ENCODE measurements at regions not wholly inside any gene's neighbourhood (a gene's known extent, or its start where the extent isn't known, plus 50 kb on each side); places are given as distances from the start of the nearest gene placed in this dataset.

DNA sequence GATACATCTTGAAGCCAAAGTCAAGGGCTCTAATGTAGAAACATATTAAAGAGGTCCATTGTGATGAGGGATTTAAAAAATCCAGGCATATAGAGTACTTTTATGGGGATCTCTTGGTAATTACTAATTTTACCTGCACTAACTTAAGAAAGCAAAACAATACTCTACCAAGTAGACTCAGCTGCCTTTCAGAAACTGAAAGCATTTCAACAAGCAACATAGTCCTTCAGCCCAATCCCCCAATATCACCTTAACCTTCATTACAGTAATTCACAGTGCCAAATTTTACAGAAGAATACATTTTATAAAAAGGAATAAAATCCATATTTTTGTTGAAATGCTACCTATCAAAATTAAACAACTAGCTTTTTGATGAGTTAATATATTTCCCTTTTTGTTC, 422.9 kb downstream of the DTHD1 start:
- Mint-ChIP-seq H3K36me3 (ENCODE audit: low read depth, unreplicated experiment) (no peaks in the 10 kb centered on the region), H3K4me3 (ENCODE audit: unreplicated experiment) (no peak overlapping the region), H3K27me3 (ENCODE audit: unreplicated experiment) (no peaks in the 10 kb centered on the region), H3K4me1 (ENCODE audit: unreplicated experiment) (no peaks in the 10 kb centered on the region), H3K27ac (ENCODE audit: unreplicated experiment) (no peak overlapping the region), H3K9me3 (ENCODE audit: unreplicated experiment) (peaks cover 5% of the 10 kb centered on the region)
- no peak for DNase-seq (ENCODE audit: low spot score)
- TF ChIP-seq, protein P1, sequence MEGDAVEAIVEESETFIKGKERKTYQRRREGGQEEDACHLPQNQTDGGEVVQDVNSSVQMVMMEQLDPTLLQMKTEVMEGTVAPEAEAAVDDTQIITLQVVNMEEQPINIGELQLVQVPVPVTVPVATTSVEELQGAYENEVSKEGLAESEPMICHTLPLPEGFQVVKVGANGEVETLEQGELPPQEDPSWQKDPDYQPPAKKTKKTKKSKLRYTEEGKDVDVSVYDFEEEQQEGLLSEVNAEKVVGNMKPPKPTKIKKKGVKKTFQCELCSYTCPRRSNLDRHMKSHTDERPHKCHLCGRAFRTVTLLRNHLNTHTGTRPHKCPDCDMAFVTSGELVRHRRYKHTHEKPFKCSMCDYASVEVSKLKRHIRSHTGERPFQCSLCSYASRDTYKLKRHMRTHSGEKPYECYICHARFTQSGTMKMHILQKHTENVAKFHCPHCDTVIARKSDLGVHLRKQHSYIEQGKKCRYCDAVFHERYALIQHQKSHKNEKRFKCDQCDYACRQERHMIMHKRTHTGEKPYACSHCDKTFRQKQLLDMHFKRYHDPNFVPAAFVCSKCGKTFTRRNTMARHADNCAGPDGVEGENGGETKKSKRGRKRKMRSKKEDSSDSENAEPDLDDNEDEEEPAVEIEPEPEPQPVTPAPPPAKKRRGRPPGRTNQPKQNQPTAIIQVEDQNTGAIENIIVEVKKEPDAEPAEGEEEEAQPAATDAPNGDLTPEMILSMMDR (IDR thresholded peaks at IDR 0.05; ENCODE audit: unreplicated experiment): no peak

DNA sequence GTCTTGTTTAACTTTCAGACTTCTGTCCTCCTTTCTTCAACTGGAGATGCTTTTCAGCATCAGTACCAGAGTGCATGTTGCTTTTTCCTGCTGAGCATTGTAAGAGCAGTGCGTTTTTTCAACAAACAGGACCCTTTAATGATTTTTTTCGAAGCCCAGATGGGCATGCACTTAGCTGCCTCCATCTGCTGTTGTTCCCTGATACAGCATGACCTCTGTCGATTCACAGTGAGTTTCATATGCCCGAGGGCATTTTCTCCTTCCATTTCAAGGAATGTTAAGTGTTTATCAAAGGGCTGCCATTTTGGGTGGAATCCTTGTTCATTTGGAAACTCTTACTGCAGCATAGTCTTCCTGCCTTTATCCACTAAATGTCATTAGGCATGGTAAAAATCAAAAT, 428.6 kb downstream of the DTHD1 start:
- H3K36me3 Mint-ChIP-seq (ENCODE audit: low read depth, unreplicated experiment): no peaks in the 10 kb centered on the region
- DNase-seq (ENCODE audit: low spot score): no peak

DNA sequence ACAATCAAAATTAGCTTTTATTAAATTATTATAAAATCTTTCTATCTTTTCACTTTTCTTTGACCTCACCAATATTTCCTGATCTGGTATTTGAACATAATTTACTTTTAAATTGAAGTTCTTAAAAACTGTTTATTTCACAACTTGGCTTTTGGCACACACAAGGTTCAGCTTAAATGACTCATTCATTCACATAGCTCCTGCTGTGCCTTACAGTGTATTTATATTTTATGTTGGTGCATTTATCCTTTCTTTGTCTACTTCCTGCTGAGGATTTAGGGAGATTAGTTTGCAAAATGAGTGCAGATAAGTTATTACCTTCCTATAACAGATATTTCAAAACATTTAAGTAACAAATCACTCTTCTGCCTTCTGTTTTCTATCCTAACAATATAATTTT, 430.6 kb downstream of the DTHD1 start:
- H3K4me1 Mint-ChIP-seq (ENCODE audit: unreplicated experiment): no peaks in the 10 kb centered on the region

More for the DNA sequence above, 428.6 kb downstream of the DTHD1 start:
- TF ChIP-seq, protein P1 (IDR thresholded peaks at IDR 0.05; ENCODE audit: unreplicated experiment): no peak
- H3K9me3 Mint-ChIP-seq (ENCODE audit: unreplicated experiment): no peaks in the 10 kb centered on the region
- no peaks in the 10 kb centered on the region for H3K27me3 Mint-ChIP-seq (ENCODE audit: unreplicated experiment)
- no peaks in the 10 kb centered on the region for H3K4me1 Mint-ChIP-seq (ENCODE audit: unreplicated experiment)
- H3K4me3 Mint-ChIP-seq (ENCODE audit: unreplicated experiment): no peak overlapping the region
- no peak overlapping the region for H3K27ac Mint-ChIP-seq (ENCODE audit: unreplicated experiment)

DNA sequence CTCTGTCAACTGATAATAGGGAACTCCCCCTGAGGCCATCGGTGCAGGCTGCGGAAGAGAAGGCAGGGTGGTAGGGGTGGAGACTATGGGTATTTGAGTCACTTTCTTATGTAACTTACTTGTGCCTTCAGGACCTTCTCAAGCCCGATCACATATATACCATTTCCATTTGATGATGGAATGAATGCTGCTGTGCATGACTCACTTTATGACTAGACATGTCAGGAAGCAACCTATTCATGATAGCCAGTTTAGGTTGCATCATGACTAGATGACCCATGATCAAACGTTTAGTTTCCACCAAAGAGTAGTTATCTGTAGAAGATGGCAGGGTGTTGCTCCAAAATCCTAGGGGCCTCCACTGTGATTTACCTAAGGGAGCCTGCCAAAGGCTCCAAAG, 435.5 kb downstream of the DTHD1 start:
- TF ChIP-seq, protein P1 (IDR thresholded peaks at IDR 0.05; ENCODE audit: unreplicated experiment): no peak
- Mint-ChIP-seq H3K27ac (ENCODE audit: unreplicated experiment) (no peak overlapping the region), H3K36me3 (ENCODE audit: low read depth, unreplicated experiment) (no peaks in the 10 kb centered on the region), H3K4me1 (ENCODE audit: unreplicated experiment) (no peaks in the 10 kb centered on the region), H3K4me3 (ENCODE audit: unreplicated experiment) (no peak overlapping the region), H3K27me3 (ENCODE audit: unreplicated experiment) (no peaks in the 10 kb centered on the region), H3K9me3 (ENCODE audit: unreplicated experiment) (no peaks in the 10 kb centered on the region)
- no peak for DNase-seq (ENCODE audit: low spot score)

More for the DNA sequence above, 430.6 kb downstream of the DTHD1 start:
- Mint-ChIP-seq H3K27ac (ENCODE audit: unreplicated experiment) (no peak overlapping the region), H3K4me3 (ENCODE audit: unreplicated experiment) (no peak overlapping the region), H3K27me3 (ENCODE audit: unreplicated experiment) (no peaks in the 10 kb centered on the region), H3K36me3 (ENCODE audit: low read depth, unreplicated experiment) (no peaks in the 10 kb centered on the region), H3K9me3 (ENCODE audit: unreplicated experiment) (no peaks in the 10 kb centered on the region)
- TF ChIP-seq, protein P1 (IDR thresholded peaks at IDR 0.05; ENCODE audit: unreplicated experiment): no peak
- no peak for DNase-seq (ENCODE audit: low spot score)

DNA sequence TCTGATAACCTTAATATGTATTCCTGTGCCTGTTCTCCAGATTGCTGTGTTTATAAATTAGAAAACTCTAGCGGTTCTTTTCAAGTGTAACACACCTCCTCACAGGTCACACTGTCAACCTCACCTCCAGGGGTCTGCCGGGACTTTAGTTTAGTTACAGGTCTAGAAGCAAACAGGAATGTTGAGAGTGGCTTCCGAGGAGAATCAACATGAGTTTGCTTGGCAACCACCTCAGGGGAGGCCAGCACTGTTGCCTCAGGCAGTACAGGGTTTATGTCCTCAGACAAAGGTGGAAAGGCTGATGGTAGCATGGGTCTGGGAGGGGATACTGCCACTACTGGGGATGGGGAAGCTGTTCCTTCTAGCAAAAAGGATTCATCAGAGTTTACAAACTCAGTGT, 438.0 kb downstream of the DTHD1 start:
- DNase-seq (ENCODE audit: low spot score): no peak
- no peaks in the 10 kb centered on the region for H3K4me1 Mint-ChIP-seq (ENCODE audit: unreplicated experiment)
- H3K36me3 Mint-ChIP-seq (ENCODE audit: low read depth, unreplicated experiment): no peaks in the 10 kb centered on the region
- no peaks in the 10 kb centered on the region for H3K27me3 Mint-ChIP-seq (ENCODE audit: unreplicated experiment)
- no peaks in the 10 kb centered on the region for H3K9me3 Mint-ChIP-seq (ENCODE audit: unreplicated experiment)
- no peak overlapping the region for H3K4me3 Mint-ChIP-seq (ENCODE audit: unreplicated experiment)
- TF ChIP-seq, protein P1 (IDR thresholded peaks at IDR 0.05; ENCODE audit: unreplicated experiment): no peak
- H3K27ac Mint-ChIP-seq (ENCODE audit: unreplicated experiment): no peak overlapping the region
